ENCODE measurements at regions not wholly inside any gene's neighbourhood (a gene's known extent, or its start where the extent isn't known, plus 50 kb on each side); places are given as distances from the start of the nearest gene placed in this dataset.

DNA sequence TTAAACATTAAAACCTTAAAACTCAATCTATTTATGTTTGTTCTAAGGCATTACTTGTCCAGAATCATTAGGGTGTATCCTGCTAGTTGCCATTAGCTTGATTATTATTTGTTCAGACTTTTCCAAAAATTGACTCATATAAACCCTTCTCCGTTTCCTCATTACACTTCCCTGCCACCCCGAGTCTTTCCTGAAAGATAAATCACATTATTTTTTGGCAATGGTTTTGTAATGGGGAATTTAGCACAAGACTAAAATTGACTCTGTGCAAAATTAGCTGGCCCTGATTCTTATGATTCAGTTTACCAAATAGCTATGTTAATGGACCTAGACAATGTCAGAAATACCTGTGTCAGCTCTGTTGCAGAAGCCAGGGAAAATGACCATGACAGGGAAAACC, 112.2 kb upstream of the NT5C1B start:
- no peak for DNase-seq

- DNase-seq: no peak
Measured at GRCh38 chr2:18690342-18690741, 101.0 kb upstream of the NT5C1B start.

DNA sequence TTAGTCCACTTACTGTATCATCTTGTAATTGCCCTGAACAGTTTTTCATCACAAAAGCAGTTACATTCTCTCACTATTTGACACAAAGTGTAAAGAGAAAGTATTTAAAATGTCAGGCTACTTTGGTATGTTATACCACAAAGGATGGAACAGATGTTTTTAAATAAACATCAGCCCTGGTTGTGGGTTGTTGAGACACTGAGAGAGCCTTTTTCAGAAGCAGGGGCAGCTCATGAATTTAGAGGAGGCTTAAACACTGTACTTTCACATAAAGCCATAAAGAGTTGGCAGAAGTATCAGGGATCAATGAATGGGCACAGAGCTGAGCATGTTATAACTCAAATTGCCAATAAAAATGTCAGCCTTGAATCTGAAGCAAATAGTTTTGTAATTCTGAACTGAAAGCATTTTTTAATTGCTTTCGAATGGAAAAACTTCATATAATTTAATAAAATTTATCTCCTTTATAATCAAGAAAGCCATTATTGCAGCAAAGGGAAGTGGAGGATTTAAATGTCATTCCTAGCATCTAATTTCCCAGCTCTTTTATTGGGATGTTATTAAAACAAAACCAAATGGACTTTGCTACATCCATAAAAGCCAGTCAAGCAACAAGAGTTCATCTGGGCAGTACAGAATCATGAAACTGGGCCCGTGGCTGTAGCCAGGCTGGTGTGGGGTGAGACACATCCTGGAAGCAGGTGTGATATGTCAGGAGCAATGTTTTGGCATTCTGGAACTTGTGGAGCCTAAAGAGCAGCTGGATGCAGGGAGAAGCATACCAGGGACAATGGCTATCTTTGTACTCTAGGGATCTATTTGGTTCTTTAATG, 95.1 kb upstream of the NT5C1B start:
- DNase-seq: no peak

- DNase-seq: no peak
Measured at GRCh38 chr2:18682681-18683080, 93.3 kb upstream of the NT5C1B start.

DNA sequence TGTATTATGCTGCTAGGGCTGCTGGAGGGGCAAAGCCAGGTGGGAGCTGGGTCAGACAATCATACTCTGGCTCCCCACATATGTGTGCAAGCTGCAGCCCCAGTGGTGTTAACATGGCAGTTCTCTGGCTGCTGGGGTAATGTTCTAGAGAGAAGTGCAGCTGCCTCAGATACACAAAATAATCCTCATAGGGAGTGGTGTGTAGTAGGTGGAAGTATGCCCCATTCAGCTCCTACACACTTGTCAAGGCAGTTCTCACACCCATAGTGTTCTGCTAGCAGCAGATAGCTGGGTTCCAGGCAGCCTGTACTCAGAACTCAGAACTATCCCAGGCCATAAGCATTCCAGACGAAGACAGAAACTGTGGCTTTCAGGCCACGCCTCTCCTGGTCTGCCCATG, 87.9 kb upstream of the NT5C1B start:
- no peak for DNase-seq

- DNase-seq: no peak
Measured at GRCh38 chr2:18674309-18674708, 84.9 kb upstream of the NT5C1B start.

DNA sequence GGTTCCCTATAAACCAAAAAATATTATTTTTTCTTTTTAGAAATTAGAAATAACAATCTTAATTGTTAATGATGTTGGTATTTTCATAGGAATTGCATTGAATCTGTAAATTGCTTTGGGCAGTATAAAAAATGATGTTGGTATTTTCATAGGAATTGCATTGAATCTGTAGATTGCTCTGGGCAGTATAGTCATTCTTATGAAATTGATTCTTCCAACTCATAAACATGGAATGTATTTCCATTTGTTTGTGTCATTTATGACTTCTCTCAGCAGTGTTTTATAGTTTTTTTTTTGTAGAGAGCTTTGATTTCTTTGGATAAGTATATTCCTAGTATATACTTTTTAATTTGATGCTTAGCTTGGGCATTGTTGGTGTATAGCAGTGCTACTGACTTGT, 82.0 kb upstream of the NT5C1B start:
- no peak for DNase-seq

- DNase-seq: no peak
Measured at GRCh38 chr2:18668221-18668620, 78.9 kb upstream of the NT5C1B start.

- no peak for DNase-seq
Measured at GRCh38 chr2:18664421-18664820, 75.1 kb upstream of the NT5C1B start.

- no peak for DNase-seq
Measured at GRCh38 chr2:18663861-18664260, 74.5 kb upstream of the NT5C1B start.

DNA sequence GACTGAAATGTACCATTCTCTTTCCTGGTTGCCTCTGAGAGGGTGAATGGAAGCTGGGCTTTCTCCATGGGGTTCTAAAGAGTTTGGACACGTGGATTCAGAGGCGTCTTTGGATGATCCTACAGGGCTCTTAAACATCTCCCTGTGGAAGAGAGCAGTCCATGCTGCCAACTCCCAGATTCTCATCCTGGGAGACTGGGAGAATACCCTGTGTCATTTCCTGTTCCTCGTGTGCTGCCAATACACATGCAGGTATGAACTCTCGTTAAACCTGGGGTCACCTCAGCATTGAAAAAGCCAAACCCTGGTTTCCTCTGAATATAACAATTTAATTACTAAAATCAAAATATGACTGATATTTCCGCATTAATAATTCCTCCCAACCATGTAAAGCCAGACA, 73.3 kb upstream of the NT5C1B start:
- no peak for DNase-seq

DNA sequence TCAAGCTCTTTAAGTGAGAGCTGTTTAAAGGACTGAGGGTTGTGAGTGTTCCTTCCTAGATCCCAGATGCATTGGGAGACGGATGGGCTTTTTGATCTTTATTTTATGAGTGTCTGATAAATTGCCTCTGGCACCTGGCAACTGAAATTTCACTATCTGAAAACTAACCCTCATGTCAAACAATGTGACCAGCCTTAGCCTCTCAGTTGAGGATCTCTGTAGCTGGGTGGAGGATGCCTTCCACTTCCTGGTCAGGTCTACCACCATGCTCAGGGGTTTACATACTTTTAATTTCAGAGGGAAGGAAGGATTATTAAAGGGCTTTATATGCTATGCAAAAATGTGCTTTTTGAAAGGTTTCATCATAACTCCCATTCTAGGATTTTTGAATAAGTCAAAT, 70.5 kb upstream of the NT5C1B start:
- DNase-seq: no peak

DNA sequence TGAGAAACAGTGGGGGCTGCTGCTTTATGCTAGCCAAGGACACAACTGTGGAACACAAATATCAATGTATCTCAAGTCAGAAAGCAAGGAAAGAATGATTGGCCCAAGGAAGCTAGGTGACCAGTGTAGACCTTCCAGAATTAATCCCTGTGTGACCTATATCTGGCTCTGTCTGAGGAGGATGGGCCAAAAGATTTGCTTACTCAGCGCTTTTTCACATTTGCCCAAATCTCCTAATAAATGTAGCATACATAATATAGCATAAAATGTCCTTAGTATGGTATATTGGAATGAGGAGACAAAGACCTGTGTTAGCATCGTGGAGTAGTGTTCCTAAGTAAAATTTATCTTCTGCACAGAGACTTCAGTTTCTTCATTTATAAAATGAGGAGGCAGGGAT, 66.7 kb upstream of the NT5C1B start:
- DNase-seq: no peak

DNA sequence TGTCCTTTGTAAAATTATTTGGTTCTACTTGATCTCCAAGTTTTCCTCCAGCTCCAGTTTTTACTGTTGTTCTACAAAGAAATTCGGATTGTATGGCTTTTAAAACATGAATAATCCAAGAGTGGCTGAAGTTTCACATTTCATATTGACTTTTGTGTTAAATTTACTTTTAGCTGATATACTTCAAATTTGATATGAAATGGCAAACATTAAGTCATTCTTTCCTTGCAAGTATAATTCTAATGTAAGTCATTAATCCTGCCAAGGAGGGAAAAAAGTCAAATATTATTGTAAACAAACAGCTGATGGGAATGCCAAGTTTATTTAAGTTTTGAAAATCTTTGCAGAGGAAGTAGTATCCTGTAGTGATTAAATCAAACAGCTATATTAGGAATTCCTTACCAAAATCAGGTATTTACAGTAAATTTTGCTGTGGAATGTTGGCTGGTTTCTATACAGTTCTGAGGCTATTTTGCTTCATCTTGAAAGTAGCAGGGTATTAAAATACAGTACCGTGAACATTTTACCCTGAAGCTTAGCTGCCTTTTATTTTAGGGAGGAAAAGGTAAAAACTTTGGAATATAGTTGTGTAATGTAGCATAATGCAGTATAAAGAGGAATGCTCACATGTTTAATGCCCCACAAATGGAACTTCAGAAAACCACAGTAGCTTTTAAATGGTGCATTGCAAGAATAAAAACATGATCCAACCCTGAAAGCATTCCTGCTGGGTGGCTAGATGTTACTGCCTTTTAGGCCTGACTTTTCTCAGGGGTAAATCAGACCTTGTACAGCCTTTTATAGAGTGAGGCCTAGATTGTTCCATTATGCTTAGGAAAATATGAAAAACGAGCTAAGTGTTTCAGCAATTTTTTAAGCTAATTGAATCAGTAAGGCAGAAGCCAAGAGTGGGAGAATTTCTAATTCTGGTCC, 62.7 kb upstream of the NT5C1B start:
- DNase-seq: no peak

DNA sequence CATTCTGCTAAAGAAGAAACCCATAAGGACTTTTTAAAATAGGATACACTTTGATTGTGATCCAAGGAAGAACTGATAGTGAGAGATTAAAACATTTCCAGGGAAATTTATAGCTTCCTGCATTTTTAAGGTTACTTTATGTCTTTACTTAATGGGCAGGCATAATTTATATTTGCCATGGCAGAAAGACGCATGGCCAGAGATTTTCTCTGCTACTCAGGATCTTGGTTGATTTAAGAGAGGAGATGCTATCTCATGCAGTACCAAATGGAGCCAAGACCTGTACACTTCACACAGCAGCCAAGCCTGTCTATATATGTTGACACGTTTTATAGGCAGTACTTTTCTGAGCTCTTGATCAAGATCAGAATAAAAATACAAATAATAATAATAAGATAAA, 60.9 kb upstream of the NT5C1B start:
- DNase-seq: no peak

DNA sequence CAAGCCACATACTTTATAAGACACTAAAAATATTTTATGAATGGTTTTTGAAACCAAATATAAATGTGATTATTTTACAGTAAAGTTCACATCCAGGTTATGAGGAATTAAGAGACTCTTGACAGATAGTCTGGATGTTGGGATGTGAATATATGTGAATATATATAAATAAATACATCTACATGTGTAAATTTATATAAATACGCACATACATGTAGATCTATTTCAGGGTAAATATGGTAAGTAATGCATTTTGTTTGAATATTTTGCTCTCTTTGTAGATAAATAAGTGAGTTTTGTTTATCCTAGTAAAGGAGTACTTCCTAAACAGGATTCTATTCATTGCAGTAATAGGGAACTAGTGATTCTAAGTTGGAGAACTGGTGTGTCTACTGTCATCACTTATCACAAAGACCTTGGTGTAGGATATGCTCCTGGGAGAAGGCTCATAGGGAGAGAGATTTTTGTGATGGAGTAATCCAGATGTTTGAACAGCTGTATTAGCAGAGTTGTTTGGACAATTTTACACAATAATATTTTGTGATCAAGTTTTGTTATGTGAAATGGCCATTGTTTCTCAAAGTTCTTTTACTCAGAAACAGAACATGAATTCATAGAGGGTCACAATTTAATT, 60.2 kb upstream of the NT5C1B start:
- no peak for DNase-seq

DNA sequence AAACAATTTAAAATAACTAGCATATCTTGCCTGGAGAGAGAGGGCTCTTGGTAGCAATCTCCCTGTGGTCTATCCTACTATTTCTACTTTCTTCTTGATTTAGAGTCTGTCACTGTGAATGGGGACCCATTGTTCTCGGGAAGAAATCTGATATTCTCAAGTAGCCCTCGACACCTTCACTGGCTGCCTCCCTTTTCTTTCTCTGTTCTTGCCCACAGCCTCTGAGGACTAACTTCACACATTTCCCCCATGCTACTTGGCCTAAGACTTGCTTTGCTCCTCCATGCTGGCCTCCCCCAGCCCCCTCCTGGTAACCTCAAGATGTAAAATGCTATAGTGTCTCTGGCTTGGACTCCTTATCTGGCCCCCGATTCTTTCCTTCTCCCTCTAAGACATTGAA, 58.8 kb upstream of the NT5C1B start:
- DNase-seq: no peak

DNA sequence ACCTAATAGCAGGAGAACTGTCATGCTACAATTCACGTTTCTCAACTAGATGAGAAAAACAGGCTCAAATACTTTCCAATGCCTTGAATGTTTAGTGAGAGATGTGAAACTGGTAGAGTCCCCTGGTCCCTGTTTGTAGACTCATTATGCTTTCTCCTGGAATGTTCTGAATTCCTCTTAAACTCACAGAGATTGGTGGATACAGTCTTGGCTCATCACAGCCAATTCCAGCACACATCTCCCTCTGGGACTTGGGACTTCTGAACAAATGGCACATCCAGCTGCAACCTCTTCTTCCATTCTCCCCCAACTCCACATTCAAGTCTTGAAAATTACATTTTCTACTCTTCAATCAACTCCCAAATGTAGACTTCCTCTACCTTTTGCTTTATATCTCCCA, 58.4 kb upstream of the NT5C1B start:
- DNase-seq: no peak

GRCh38 chr2:18645315-18645714, 55.9 kb upstream of the NT5C1B start:
- no peak for DNase-seq

GRCh38 chr2:18644115-18644462, 54.7 kb upstream of the NT5C1B start:
- no peak for DNase-seq

DNA sequence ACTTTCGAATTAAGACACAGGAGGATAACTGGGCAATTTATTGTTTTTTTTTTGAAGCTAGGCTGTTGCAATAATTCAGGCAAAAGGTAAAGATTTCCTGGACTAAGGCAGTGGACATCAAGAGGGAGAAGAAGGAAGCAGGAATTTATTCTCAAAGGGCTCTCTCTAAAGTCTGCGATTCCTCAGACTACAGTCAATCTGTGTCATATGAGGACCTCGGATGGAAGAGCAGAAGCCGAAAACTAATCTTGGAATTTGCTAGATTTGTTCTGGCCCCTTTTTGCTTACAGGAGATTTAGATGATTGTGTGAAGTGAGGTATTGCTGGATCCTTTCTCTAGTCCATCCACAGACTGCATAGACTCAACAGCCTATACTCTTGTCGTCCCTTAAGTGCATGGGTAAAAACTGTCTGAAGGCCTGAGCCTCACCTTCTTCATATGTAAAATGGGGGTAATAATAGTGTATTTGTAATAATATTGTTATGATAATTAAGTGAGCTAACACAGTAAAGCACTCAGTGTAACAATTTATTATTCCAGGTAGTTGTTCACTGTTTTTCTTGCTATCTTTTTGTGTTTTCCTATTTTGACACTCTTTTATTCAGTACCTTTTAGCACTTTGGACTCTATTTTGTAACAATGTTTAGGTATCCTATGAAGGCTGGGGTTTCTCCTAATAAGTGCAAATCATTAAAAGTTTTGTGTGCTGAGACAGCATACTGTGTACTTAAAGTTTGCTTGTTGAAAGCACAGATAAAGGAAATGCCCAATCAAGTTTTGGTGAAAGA, 54.2 kb upstream of the NT5C1B start:
- DNase-seq: no peak

- DNase-seq: no peak
Measured at GRCh38 chr2:18641823-18642222, 52.5 kb upstream of the NT5C1B start.

Data from CD4-positive, alpha-beta T cell treated with Interleukin-10 for 1 hour (primary cell).